HEK293T (cell line): ENCODE measurements at regions not wholly inside any gene's neighbourhood (a gene's known extent, or its start where the extent isn't known, plus 50 kb on each side); places are given as distances from the start of the nearest gene placed in this dataset.

ENCODE experiments used
- ARNT ChIP-seq: fragments of 450-650 bp; IDR thresholded peaks from 2 replicates; pipeline ENCODE4 v1.6.1; 2017; ENCODE audit warnings: mild to moderate bottlenecking
- BHLHE40 ChIP-seq: fragments of 450-650 bp; IDR thresholded peaks from 2 replicates; pipeline ENCODE4 v1.6.1; 2016; ENCODE audit warnings: mild to moderate bottlenecking, moderate library complexity, borderline replicate concordance
- ELF4 ChIP-seq: fragments of 450-650 bp; IDR thresholded peaks from 2 replicates; pipeline ENCODE4 v1.6.1; 2017; ENCODE audit warnings: antibody characterized with exemption
- FOXK2 ChIP-seq: fragments of 450-650 bp; IDR thresholded peaks from 2 replicates; pipeline ENCODE4 v1.6.1; 2016; ENCODE audit warnings: mild to moderate bottlenecking
- FOXM1 ChIP-seq: fragments of 450-650 bp; IDR thresholded peaks from 2 replicates; pipeline ENCODE4 v1.6.1; 2017; ENCODE audit warnings: mild to moderate bottlenecking, borderline replicate concordance
- HDGF ChIP-seq: fragments of 450-650 bp; IDR thresholded peaks from 2 replicates; pipeline ENCODE4 v1.6.1; 2017; ENCODE audit warnings: antibody characterized with exemption, borderline replicate concordance
- L3MBTL2 ChIP-seq: fragments of 450-650 bp; conservative IDR thresholded peaks from 2 replicates; pipeline ENCODE4 v1.6.1; 2016; ENCODE audit warnings: mild to moderate bottlenecking
- LEF1 ChIP-seq: fragments of 450-650 bp; IDR thresholded peaks from 2 replicates; pipeline ENCODE4 v1.6.1; 2017; ENCODE audit warnings: mild to moderate bottlenecking, borderline replicate concordance
- NFRKB ChIP-seq: fragments of 450-650 bp; IDR thresholded peaks from 2 replicates; pipeline ENCODE4 v1.6.1; 2016; ENCODE audit warnings: mild to moderate bottlenecking, moderate library complexity
- SP1 ChIP-seq: fragments of 450-650 bp; IDR thresholded peaks from 2 replicates; pipeline ENCODE4 v1.6.1; 2017
- SUZ12 ChIP-seq: fragments of 450-650 bp; IDR thresholded peaks from 2 replicates; pipeline ENCODE4 v1.6.1; 2016; ENCODE audit warnings: mild to moderate bottlenecking
- TARDBP ChIP-seq: fragments of 450-650 bp; IDR thresholded peaks from 2 replicates; pipeline ENCODE4 v1.6.1; 2016
- ZNF384 ChIP-seq: fragments of 450-650 bp; IDR thresholded peaks from 2 replicates; pipeline ENCODE4 v1.6.1; 2016
- TF ChIP-seq, protein P1 (sequence below): fragments of 450-650 bp; IDR thresholded peaks from 2 replicates; pipeline ENCODE4 v1.6.1; 2016

DNA sequence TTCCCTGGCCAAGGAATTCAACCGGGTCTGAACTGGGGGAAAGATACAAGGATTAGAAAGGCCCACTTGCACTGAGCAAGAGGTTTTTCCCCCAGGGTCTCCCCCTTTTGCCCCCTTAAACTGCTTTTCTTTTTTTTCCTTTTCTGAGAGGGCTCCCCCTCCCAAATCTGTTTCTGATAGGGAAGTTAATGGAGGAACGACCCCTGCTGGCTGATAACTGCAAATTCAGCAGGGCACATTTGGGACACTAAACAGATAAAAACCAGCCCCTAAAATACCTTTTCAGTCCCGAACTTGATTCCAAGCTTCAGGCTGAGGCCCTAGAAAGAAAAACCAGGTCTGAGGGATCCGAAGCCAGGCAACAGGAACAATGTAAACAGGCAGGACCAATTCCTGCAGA, 1012.4 kb upstream of the CRIM1 start:
- no peak for TF ChIP-seq HDGF
- TF ChIP-seq SP1: no peak
- TF ChIP-seq ARNT: no peak
- no peak for TF ChIP-seq ELF4
- TF ChIP-seq FOXK2: no peak
- TF ChIP-seq SUZ12: no peak
- no peak for TF ChIP-seq L3MBTL2
- TF ChIP-seq BHLHE40: no peak
- TF ChIP-seq FOXM1: no peak
- TF ChIP-seq TARDBP: no peak
- TF ChIP-seq LEF1: no peak
- no peak for TF ChIP-seq NFRKB
- TF ChIP-seq, protein P1, sequence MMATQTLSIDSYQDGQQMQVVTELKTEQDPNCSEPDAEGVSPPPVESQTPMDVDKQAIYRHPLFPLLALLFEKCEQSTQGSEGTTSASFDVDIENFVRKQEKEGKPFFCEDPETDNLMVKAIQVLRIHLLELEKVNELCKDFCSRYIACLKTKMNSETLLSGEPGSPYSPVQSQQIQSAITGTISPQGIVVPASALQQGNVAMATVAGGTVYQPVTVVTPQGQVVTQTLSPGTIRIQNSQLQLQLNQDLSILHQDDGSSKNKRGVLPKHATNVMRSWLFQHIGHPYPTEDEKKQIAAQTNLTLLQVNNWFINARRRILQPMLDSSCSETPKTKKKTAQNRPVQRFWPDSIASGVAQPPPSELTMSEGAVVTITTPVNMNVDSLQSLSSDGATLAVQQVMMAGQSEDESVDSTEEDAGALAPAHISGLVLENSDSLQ: no peak
- TF ChIP-seq ZNF384: no peak
